ENCODE measurements at regions not wholly inside any gene's neighbourhood (a gene's known extent, or its start where the extent isn't known, plus 50 kb on each side); places are given as distances from the start of the nearest gene placed in this dataset.

GRCh38 chr6:169323221-169323620 is 69.6 kb upstream of the THBS2 start:
- no peaks in the 10 kb centered on the region for H3K27me3 Mint-ChIP-seq (ENCODE audit: insufficient read depth, unreplicated experiment)
- H3K36me3 Mint-ChIP-seq (ENCODE audit: insufficient read depth, unreplicated experiment), result no peaks in the 10 kb centered on the region
- BruUV-seq (replicated peaks), result no TSS peak
- H3K4me1 Mint-ChIP-seq (ENCODE audit: insufficient read depth, unreplicated experiment), result peaks cover 9% of the 10 kb centered on the region
- DNase-seq (ENCODE audit: unreplicated experiment), result no peak
- no peak for TF ChIP-seq CTCF (IDR thresholded peaks at IDR 0.05; ENCODE audit: unreplicated experiment)
- H3K4me3 Mint-ChIP-seq (ENCODE audit: unreplicated experiment), result no peak overlapping the region
- intact Hi-C loops (cut with micrococcal nuclease), result no loop called here
- CTCF ChIA-PET, result no interaction called here
- POLR2A ChIA-PET, result no interaction called here
- H3K27ac Mint-ChIP-seq (ENCODE audit: low read depth, unreplicated experiment), result no peak overlapping the region
- H3K9me3 Mint-ChIP-seq (ENCODE audit: unreplicated experiment), result no peaks in the 10 kb centered on the region

DNA sequence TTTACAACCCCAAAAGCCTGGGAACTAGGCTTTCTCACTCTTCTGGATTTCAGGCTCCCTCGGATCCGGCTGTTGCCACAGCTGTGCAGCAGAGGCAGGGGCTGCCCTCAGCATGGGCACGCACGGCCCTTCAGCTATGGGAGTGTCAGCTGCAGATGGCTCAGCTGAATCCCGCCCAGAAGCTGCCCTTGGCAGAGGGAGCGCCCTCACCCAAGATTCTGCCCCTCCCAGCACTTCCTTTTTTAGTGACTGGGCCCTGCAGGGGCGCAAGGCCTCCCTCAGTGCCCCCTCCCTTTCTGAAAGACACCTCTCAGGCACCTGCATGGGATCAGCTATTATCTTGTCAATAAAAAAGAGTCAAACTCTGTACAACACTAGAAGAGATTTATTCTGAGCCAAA is 67.9 kb upstream of the THBS2 start:
- DNase-seq (ENCODE audit: unreplicated experiment), result no peak
- BruUV-seq (replicated peaks), result no TSS peak
- H3K4me1 Mint-ChIP-seq (ENCODE audit: insufficient read depth, unreplicated experiment), result peaks cover 7% of the 10 kb centered on the region
- CTCF ChIA-PET, result no interaction called here
- no peaks in the 10 kb centered on the region for H3K27me3 Mint-ChIP-seq (ENCODE audit: insufficient read depth, unreplicated experiment)
- H3K36me3 Mint-ChIP-seq (ENCODE audit: insufficient read depth, unreplicated experiment), result no peaks in the 10 kb centered on the region
- H3K4me3 Mint-ChIP-seq (ENCODE audit: unreplicated experiment), result no peak overlapping the region
- TF ChIP-seq CTCF (IDR thresholded peaks at IDR 0.05; ENCODE audit: unreplicated experiment), result no peak
- POLR2A ChIA-PET, result interaction anchor here (0.6 to 1.2 kb wide), 2 partner anchors 14 to 16 kb away, joined by 3 read pairs; no protein-coding TSS in a partner anchor
- H3K9me3 Mint-ChIP-seq (ENCODE audit: unreplicated experiment), result no peaks in the 10 kb centered on the region
- intact Hi-C loops (cut with micrococcal nuclease), result no loop called here
- H3K27ac Mint-ChIP-seq (ENCODE audit: low read depth, unreplicated experiment), result no peak overlapping the region

GRCh38 chr6:169320013-169320412 is 66.4 kb upstream of the THBS2 start:
- Mint-ChIP-seq H3K36me3 (ENCODE audit: insufficient read depth, unreplicated experiment) (no peaks in the 10 kb centered on the region), H3K27me3 (ENCODE audit: insufficient read depth, unreplicated experiment) (no peaks in the 10 kb centered on the region), H3K27ac (ENCODE audit: low read depth, unreplicated experiment) (no peak overlapping the region), H3K4me3 (ENCODE audit: unreplicated experiment) (no peak overlapping the region), H3K9me3 (ENCODE audit: unreplicated experiment) (no peaks in the 10 kb centered on the region), H3K4me1 (ENCODE audit: insufficient read depth, unreplicated experiment) (peaks cover 7% of the 10 kb centered on the region)
- no peak for DNase-seq (ENCODE audit: unreplicated experiment)
- POLR2A ChIA-PET, result interaction anchor here (1.9 kb wide), 1 partner anchor 20 kb away, joined by 5 read pairs; no protein-coding TSS in a partner anchor
- no peak for TF ChIP-seq CTCF (IDR thresholded peaks at IDR 0.05; ENCODE audit: unreplicated experiment)
- BruUV-seq (replicated peaks), result no TSS peak
- CTCF ChIA-PET, result interaction anchor here (0.5 to 0.6 kb wide), 2 partner anchors 153 to 221 kb away, joined by 3 to 4 read pairs; no protein-coding TSS in a partner anchor
- intact Hi-C loops (cut with micrococcal nuclease), result no loop called here

DNA sequence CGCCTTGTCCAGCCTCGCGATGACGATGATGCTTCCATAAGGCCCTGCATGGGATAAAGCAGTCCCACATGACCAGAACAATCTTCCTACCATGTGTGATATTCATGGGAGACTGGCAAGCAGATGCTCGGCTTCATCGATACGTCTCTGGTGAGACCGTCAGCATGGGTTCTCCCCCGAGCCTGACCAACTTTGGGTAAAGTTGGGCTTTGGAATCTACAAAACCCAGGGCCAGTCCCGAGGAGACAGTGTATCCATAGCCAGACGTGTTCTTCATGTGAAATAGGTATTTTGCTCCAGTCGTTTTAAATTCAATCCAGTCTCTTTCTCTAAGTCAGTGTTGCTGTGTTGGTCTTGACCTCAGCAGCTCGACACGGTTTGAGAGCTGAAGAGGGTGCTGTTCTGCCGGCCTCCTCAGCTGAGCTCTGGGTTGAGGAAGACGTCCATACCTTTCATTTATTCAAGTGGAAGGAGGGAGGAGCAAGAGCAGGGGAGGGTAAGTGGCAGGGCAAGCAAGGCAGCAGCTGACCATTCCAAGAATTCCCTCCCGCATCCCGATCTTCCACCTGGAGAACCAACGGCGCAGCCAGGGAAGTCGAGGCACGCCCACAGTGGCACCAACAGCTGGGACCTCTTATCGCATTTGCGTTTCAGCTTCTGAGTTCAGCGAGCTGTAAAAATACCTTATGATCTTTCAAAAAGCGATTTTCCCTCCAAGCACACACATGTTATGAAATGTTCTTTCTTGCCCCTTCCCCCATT is 64.0 kb upstream of the THBS2 start:
- Mint-ChIP-seq H3K4me1 (ENCODE audit: insufficient read depth, unreplicated experiment) (no peaks in the 10 kb centered on the region), H3K27ac (ENCODE audit: low read depth, unreplicated experiment) (no peak overlapping the region), H3K27me3 (ENCODE audit: insufficient read depth, unreplicated experiment) (no peaks in the 10 kb centered on the region), H3K4me3 (ENCODE audit: unreplicated experiment) (no peak overlapping the region), H3K9me3 (ENCODE audit: unreplicated experiment) (no peaks in the 10 kb centered on the region), H3K36me3 (ENCODE audit: insufficient read depth, unreplicated experiment) (no peaks in the 10 kb centered on the region)
- BruUV-seq (replicated peaks), result no TSS peak
- ChIA-PET POLR2A (no interaction called here), CTCF (no interaction called here)
- intact Hi-C loops (cut with micrococcal nuclease), result no loop called here
- DNase-seq (ENCODE audit: unreplicated experiment), result no peak
- no peak for TF ChIP-seq CTCF (IDR thresholded peaks at IDR 0.05; ENCODE audit: unreplicated experiment)
